Breast epithelium (tissue), 3 donors: ENCODE measurements at regions not wholly inside any gene's neighbourhood (a gene's known extent, or its start where the extent isn't known, plus 50 kb on each side); places are given as distances from the start of the nearest gene placed in this dataset.

Source experiments
- CTCF ChIP-seq, 3 donors: fragments of 450-650 bp; IDR thresholded peaks; one replicate each; pipeline ENCODE4 v1.5.1; 2016 to 2017; ENCODE audit warnings: antibody characterized with exemption in 3 of 3, mild to moderate bottlenecking in 3 of 3, moderate library complexity in 3 of 3
- POLR2A ChIP-seq: fragments of 450-650 bp; IDR thresholded peaks from one replicate; pipeline ENCODE4 v1.6.1; 2016; ENCODE audit warnings: antibody characterized with exemption, mild to moderate bottlenecking, moderate library complexity
- POLR2AphosphoS5 ChIP-seq, 3 donors: sonication (generic); formaldehyde crosslinking; IDR thresholded peaks; one replicate each; pipeline ENCODE4 v1.6.1; 2017; ENCODE audit warnings: antibody characterized with exemption in 3 of 3

GRCh38 chr11:21949763-21950413 is 243.0 kb upstream of the ANO5 start:
- no peak for TF ChIP-seq POLR2A
- no peak for TF ChIP-seq CTCF (IDR thresholded peaks at IDR 0.05)
- TF ChIP-seq POLR2AphosphoS5 (IDR thresholded peaks at IDR 0.05) = no peak
